Esophagus (tissue), 2 donors: ENCODE measurements at regions not wholly inside any gene's neighbourhood (a gene's known extent, or its start where the extent isn't known, plus 50 kb on each side); places are given as distances from the start of the nearest gene placed in this dataset.

Experiments used
- H3K27ac ChIP-seq, 2 donors: one replicate each; pipeline ENCODE4 v1.5.1; 2013; ENCODE audit warnings: low read depth in 2 of 2, mild to moderate bottlenecking in 2 of 2, inconsistent platforms in 1 of 2, low read length in 1 of 2, moderate library complexity in 1 of 2
- H3K27me3 ChIP-seq, 2 donors: one replicate each; pipeline ENCODE4 v1.6.1; 2013; ENCODE audit warnings: low read length in 2 of 2, control low read depth in 1 of 2, mild to moderate bottlenecking in 1 of 2; ENCODE audit not compliant: insufficient read depth in 2 of 2, control insufficient read depth in 1 of 2
- H3K36me3 ChIP-seq, 2 donors: one replicate each; pipeline ENCODE4 v1.6.1; 2013; ENCODE audit warnings: low read length in 1 of 2; ENCODE audit not compliant: control insufficient read depth in 2 of 2, insufficient read depth in 2 of 2
- H3K4me1 ChIP-seq, 2 donors: one replicate each; pipeline ENCODE4 v1.6.1; 2013; ENCODE audit warnings: low read length in 1 of 2; ENCODE audit not compliant: control insufficient read depth in 2 of 2, insufficient read depth in 2 of 2
- H3K4me3 ChIP-seq, 2 donors: one replicate each; pipeline ENCODE4 v1.5.1; 2013; ENCODE audit warnings: low read length in 2 of 2, mild to moderate bottlenecking in 2 of 2, low read depth in 1 of 2, moderate library complexity in 1 of 2
- H3K9me3 ChIP-seq, 2 donors: one replicate each; pipeline ENCODE4 v1.6.1; 2013; ENCODE audit warnings: mild to moderate bottlenecking in 2 of 2, low read depth in 1 of 2, low read length in 1 of 2, moderate library complexity in 1 of 2; ENCODE audit not compliant: control insufficient read depth in 2 of 2, insufficient read depth in 1 of 2
- WGBS, 2 donors: extraction: QIAGEN DNeasy Blood & Tissue Kit; methylation state at CpG; one replicate each; pipeline ENCODE4 v1.1.7; 2013; 5-methylcytosine and 5-hydroxymethylcytosine counted together
- donor health status: healthy with polysubstance abuse.
- donor health status: Bipolar disorder and iron deficiency.

DNA sequence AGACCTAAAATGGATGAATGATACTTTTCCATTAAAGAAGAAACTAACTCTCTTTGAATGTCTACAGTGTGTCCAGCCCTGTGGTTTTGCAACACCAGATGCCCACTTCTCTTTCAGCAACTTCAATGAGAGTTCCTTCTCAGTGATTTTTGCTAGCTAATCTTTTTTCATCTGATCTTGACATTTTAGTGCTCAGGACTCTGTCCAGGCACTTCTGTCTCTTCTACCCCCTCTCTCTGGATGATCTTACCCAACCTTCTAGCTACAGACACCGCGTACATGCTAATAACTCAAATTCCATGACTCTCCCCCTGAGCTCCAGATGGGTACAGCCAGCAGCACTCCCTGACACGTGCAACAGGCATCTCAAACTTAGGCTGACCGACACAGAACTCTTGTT, 161.1 kb upstream of the FOXN3 start:
- Histone ChIP-seq H3K4me3 (no peak overlapping the region), H3K27ac (no peak overlapping the region), H3K4me1 (no peaks in the 10 kb centered on the region)

GRCh38 chr14:89576960-89577359, 159.9 kb upstream of the FOXN3 start:
- Histone ChIP-seq H3K27me3 (no peaks in the 10 kb centered on the region), H3K27ac (no peak overlapping the region), H3K4me3 (no peak overlapping the region), H3K4me1 (no peaks in the 10 kb centered on the region), H3K9me3 (no peaks in the 10 kb centered on the region), H3K36me3 (no peaks in the 10 kb centered on the region)
- 75 to 81% methylated on average over 8 of the region's 8 CpGs for WGBS, 2 donors

More for the DNA sequence above, 161.1 kb upstream of the FOXN3 start:
- 83 to 90% methylated on average over 4 of the region's 4 CpGs for WGBS, 2 donors
- H3K36me3 ChIP-seq, result no peaks in the 10 kb centered on the region
- no peaks in the 10 kb centered on the region for H3K9me3 ChIP-seq
- no peaks in the 10 kb centered on the region for H3K27me3 ChIP-seq

DNA sequence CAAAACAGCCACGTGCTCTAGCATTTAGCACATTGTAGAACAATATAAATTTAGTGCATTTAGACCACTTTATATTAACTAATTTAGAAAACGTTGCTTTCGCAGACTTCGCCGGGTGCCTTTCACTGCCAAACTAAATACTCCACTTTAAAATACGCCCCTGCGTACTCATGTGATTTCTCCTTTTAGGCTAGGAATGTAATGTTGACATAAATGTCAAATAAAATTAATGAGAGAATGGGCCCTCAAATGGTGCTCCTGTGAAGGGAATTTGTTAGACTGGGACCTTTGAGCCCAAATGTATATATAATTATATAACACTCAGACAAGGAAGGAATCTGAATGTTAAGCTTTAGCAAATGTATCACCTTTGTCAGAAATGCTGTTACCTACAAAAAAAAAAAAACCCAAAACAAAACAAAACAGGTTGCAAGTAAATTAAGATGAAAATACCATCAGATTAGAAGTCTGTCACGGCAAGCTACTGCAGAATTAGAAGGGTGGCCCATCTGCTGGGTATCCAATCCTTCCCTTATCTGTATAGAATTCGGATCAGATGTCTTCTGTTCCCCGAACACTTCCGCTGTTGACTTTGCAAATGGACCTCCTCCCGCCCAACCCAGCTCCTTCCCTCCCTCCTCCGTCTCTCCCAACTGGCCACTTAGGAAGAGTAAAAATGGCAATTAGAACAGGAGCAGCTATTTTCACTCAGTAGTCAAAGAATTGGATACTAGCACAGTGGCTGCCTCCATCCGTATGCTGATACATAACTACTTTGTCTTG, 159.3 kb upstream of the FOXN3 start:
- no peaks in the 10 kb centered on the region for H3K27me3 ChIP-seq
- H3K27ac ChIP-seq, result no peak overlapping the region
- WGBS, 2 donors, result 72 to 79% methylated on average over 14 of the region's 14 CpGs
- no peaks in the 10 kb centered on the region for H3K4me1 ChIP-seq
- H3K36me3 ChIP-seq, result no peaks in the 10 kb centered on the region
- no peaks in the 10 kb centered on the region for H3K9me3 ChIP-seq
- H3K4me3 ChIP-seq, result no peak overlapping the region

GRCh38 chr14:89575386-89576061, 158.5 kb upstream of the FOXN3 start:
- Histone ChIP-seq H3K27me3 (no peaks in the 10 kb centered on the region), H3K9me3 (no peaks in the 10 kb centered on the region), H3K36me3 (no peaks in the 10 kb centered on the region), H3K4me3 (no peak overlapping the region), H3K27ac (no peak overlapping the region), H3K4me1 (no peaks in the 10 kb centered on the region)
- WGBS, 2 donors, result 82 to 83% methylated on average over 17 of the region's 17 CpGs

DNA sequence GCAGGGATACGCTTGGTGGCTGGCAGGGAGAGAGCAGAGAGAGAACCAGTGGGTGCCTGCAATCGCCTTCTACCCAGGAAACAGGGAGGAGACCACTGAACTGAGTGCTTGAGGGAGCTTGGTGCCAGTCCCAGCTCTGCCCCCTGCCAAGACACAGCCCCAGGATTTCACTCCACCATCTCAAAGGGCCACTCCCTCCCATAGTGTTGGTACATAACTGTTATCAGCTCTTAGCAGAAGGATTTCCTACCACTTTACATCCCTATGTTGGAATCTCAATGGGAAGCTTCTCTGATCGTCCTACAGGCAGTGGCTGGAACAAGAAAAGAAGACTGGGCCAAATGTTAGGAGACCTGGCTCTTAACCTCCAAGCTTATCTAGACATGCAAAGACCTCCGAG, 157.4 kb upstream of the FOXN3 start:
- Histone ChIP-seq H3K4me1 (no peaks in the 10 kb centered on the region), H3K9me3 (no peaks in the 10 kb centered on the region), H3K36me3 (no peaks in the 10 kb centered on the region), H3K27ac (no peak overlapping the region), H3K27me3 (no peaks in the 10 kb centered on the region), H3K4me3 (no peak overlapping the region)
- WGBS, 2 donors, result 89% methylated on average over 4 of the region's 4 CpGs

- Histone ChIP-seq H3K4me1 (no peaks in the 10 kb centered on the region), H3K36me3 (no peaks in the 10 kb centered on the region)
- 69 to 89% methylated on average over 3 of the region's 3 CpGs for WGBS, 2 donors
Measured at GRCh38 chr14:89573399-89573657, 156.3 kb upstream of the FOXN3 start.

GRCh38 chr14:89572596-89573398, 155.8 kb upstream of the FOXN3 start:
- Histone ChIP-seq H3K9me3 (no peaks in the 10 kb centered on the region), H3K36me3 (no peaks in the 10 kb centered on the region), H3K27ac (no peak overlapping the region), H3K27me3 (no peaks in the 10 kb centered on the region), H3K4me1 (no peaks in the 10 kb centered on the region), H3K4me3 (no peak overlapping the region)
- WGBS, 2 donors, result 61 to 78% methylated on average over 10 of the region's 10 CpGs

More at GRCh38 chr14:89573399-89573657, 156.3 kb upstream of the FOXN3 start:
- H3K4me3 ChIP-seq, result no peak overlapping the region
- H3K9me3 ChIP-seq, result no peaks in the 10 kb centered on the region
- no peaks in the 10 kb centered on the region for H3K27me3 ChIP-seq
- no peak overlapping the region for H3K27ac ChIP-seq

DNA sequence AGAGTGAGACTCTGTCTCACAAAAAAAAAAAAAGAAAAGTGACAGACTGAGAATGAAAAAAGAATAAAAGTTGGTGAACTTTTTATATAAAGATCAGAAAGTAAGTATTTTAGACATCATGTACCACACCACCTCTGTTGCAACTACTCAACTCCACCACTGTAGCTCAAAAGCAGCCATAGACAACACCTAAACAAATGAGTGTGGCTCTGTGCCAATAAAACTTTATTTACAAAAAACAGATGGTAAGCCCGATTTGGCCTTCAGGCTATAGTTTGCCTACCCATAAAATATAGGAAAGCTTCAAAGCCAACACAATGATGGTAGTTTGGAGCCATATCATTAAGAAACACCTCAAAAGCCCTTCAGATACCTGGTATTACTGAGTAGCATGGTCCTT, 154.5 kb upstream of the FOXN3 start:
- H3K27ac ChIP-seq, result no peak overlapping the region
- H3K4me3 ChIP-seq, result no peak overlapping the region
- WGBS, 2 donors, result 71 to 76% methylated on average over 1 of the region's 1 CpG
- no peaks in the 10 kb centered on the region for H3K27me3 ChIP-seq
- no peaks in the 10 kb centered on the region for H3K9me3 ChIP-seq
- H3K36me3 ChIP-seq, result no peaks in the 10 kb centered on the region
- no peaks in the 10 kb centered on the region for H3K4me1 ChIP-seq

GRCh38 chr14:89566644-89567415, 149.8 kb upstream of the FOXN3 start:
- Histone ChIP-seq H3K4me3 (no peak overlapping the region), H3K27ac (no peak overlapping the region), H3K9me3 (no peaks in the 10 kb centered on the region), H3K4me1 (peaks cover 0 to 4% of the 10 kb centered on the region in 2 donors), H3K36me3 (no peaks in the 10 kb centered on the region), H3K27me3 (no peaks in the 10 kb centered on the region)
- 75 to 89% methylated on average over 3 of the region's 3 CpGs for WGBS, 2 donors
